WTC11 (cell line): ENCODE measurements at regions not wholly inside any gene's neighbourhood (a gene's known extent, or its start where the extent isn't known, plus 50 kb on each side); places are given as distances from the start of the nearest gene placed in this dataset.
A peak's percentile ranks its signal among the peaks of the same experiment; 100 is the strongest.
"Not testable (repeated sequence)": the region's sequence is repeated elsewhere in the genome, so short reads cannot be mapped to it uniquely, and the experiment has no call there.

Experiments used
- ATAC-seq: fragments of 200-7000 bp; cut with Tn5 transposase; 2 replicates; pipeline ENCODE4 v1.10.0; 2021; ENCODE audit warnings: mild to moderate bottlenecking, moderate library complexity
- CTCF ChIA-PET: fragments of 300-600 bp; sonication (Branson Sonifier 250); formaldehyde crosslinking; loops from one replicate; lab custom pipeline; 2021; ENCODE audit warnings: antibody characterized with exemption; lab: Charles Lee
- POLR2A ChIA-PET: fragments of 350-600 bp; sonication (Branson Sonifier 250); formaldehyde crosslinking; loops from one replicate; lab custom pipeline; 2021; ENCODE audit warnings: antibody characterized with exemption; lab: Charles Lee
- DNase-seq: peaks from one replicate; pipeline ENCODE4 v3.0.0; 2021; ENCODE audit warnings: low spot score
- H3K27ac Mint-ChIP-seq: 2 replicates; pipeline ENCODE4 v1.8.0; 2021; ENCODE audit warnings: mixed read lengths
- H3K27me3 Mint-ChIP-seq: 2 replicates; pipeline ENCODE4 v1.8.0; 2021; ENCODE audit warnings: low read depth, mild to moderate bottlenecking, moderate library complexity, mixed read lengths
- H3K36me3 Mint-ChIP-seq: 2 replicates; pipeline ENCODE4 v1.8.0; 2021; ENCODE audit warnings: mixed read lengths
- H3K4me1 Mint-ChIP-seq: 2 replicates; pipeline ENCODE4 v1.8.0; 2022; ENCODE audit warnings: mixed read lengths
- H3K4me3 Mint-ChIP-seq: 2 replicates; pipeline ENCODE4 v1.8.0; 2021; ENCODE audit warnings: mild to moderate bottlenecking, moderate library complexity, mixed read lengths
- H3K9me3 Mint-ChIP-seq: 2 replicates; pipeline ENCODE4 v1.8.0; 2021; ENCODE audit warnings: mixed read lengths
- ATF2 ChIP-seq: sonication (generic); formaldehyde crosslinking; IDR thresholded peaks from 2 replicates; pipeline ENCODE4 v1.8.1; 2022; ENCODE audit warnings: low read depth, missing genetic modification reagents, borderline replicate concordance
- JAZF1 ChIP-seq: fragments of 250-450 bp; sonication (Bioruptor Pico); IDR thresholded peaks from 2 replicates; pipeline ENCODE4 v1.9.0; 2021; ENCODE audit warnings: moderate library complexity, mild to moderate bottlenecking, inconsistent platforms
- MXD4 ChIP-seq: fragments of 250-450 bp; sonication (Bioruptor Pico); IDR thresholded peaks from 2 replicates; pipeline ENCODE4 v1.8.0; 2021; ENCODE audit warnings: mild to moderate bottlenecking, moderate library complexity, borderline replicate concordance
- OVOL2 ChIP-seq: fragments of 250-450 bp; sonication (Bioruptor Pico); IDR thresholded peaks from 2 replicates; pipeline ENCODE4 v1.9.0; 2021; ENCODE audit warnings: mild to moderate bottlenecking, borderline replicate concordance
- SP1 ChIP-seq: sonication (generic); formaldehyde crosslinking; conservative IDR thresholded peaks from 2 replicates; pipeline ENCODE4 v1.8.1; 2022; ENCODE audit warnings: missing genetic modification reagents
- USF1 ChIP-seq: sonication (generic); formaldehyde crosslinking; IDR thresholded peaks from 2 replicates; pipeline ENCODE4 v1.8.0; 2022; ENCODE audit warnings: mild to moderate bottlenecking, missing genetic modification reagents
- USF2 ChIP-seq: sonication (generic); formaldehyde crosslinking; IDR thresholded peaks from 2 replicates; pipeline ENCODE4 v1.8.1; 2023; ENCODE audit warnings: mild to moderate bottlenecking, missing genetic modification reagents, moderate library complexity
- ZBTB21 ChIP-seq: sonication (generic); formaldehyde crosslinking; IDR thresholded peaks from 2 replicates; pipeline ENCODE4 v1.8.1; 2023; ENCODE audit warnings: mild to moderate bottlenecking, missing genetic modification reagents, borderline replicate concordance
- ZNF121 ChIP-seq: sonication (generic); formaldehyde crosslinking; IDR thresholded peaks from 2 replicates; pipeline ENCODE4 v1.8.0; 2023; ENCODE audit warnings: missing genetic modification reagents
- ZNF423 ChIP-seq: fragments of 250-450 bp; sonication (Bioruptor Pico); IDR thresholded peaks from 2 replicates; pipeline ENCODE4 v2.1.2; 2022; ENCODE audit warnings: mild to moderate bottlenecking, moderate library complexity
- ZNF532 ChIP-seq: fragments of 250-450 bp; sonication (Bioruptor Pico); IDR thresholded peaks from 2 replicates; pipeline ENCODE4 v1.9.0; 2021; ENCODE audit warnings: mild to moderate bottlenecking, borderline replicate concordance
- ZSCAN18 ChIP-seq: fragments of 250-450 bp; sonication (Bioruptor Pico); IDR thresholded peaks from 2 replicates; pipeline ENCODE4 v2.1.2; 2022; ENCODE audit warnings: mild to moderate bottlenecking, moderate library complexity

GRCh38 chr12:32021346-32021773 lies 62.1 kb downstream of the RESF1 start:
- no peak for DNase-seq
- no peak overlapping the region for H3K4me3 Mint-ChIP-seq
- H3K27ac Mint-ChIP-seq: no peak overlapping the region; the same call in 1 of the 2 replicates
- H3K36me3 Mint-ChIP-seq: peaks cover 11% of the 10 kb centered on the region
- ChIA-PET POLR2A (interaction anchor here (1.0 kb wide), 1 partner anchor 292 kb away, joined by 3 read pairs; the partner anchor contains the start of gene AMN1), CTCF (interaction anchor here (0.6 kb wide), 1 partner anchor 617 kb away, joined by 3 read pairs; no protein-coding TSS in a partner anchor)
- peaks cover 60% of the 10 kb centered on the region for H3K4me1 Mint-ChIP-seq
- H3K9me3 Mint-ChIP-seq: peaks cover 20% of the 10 kb centered on the region
- TF ChIP-seq ZNF532 (no peak), MXD4 (CRISPR knock-in tag) (peak; percentile 80; the same call in 1 of the 2 replicates), JAZF1 (CRISPR knock-in tag) (no peak), OVOL2 (CRISPR knock-in tag) (no peak), ZSCAN18 (CRISPR knock-in tag) (peak; percentile 93), ZNF423 (0 out of 2 replicates have a peak, but pooled peaks have one; percentile 40)
- H3K27me3 Mint-ChIP-seq: no peaks in the 10 kb centered on the region
- ATAC-seq: no peak

GRCh38 chr12:32022387-32022786 lies 63.2 kb downstream of the RESF1 start:
- peak; percentile 66 for ATAC-seq
- POLR2A ChIA-PET: interaction anchor here (1.0 kb wide), 1 partner anchor 293 kb away, joined by 3 read pairs; the partner anchor contains the start of gene AMN1
- Mint-ChIP-seq H3K36me3 (peaks cover 11% of the 10 kb centered on the region), H3K4me1 (peaks cover 66% of the 10 kb centered on the region), H3K9me3 (peaks cover 20% of the 10 kb centered on the region)
- DNase-seq: peak; percentile 57
- CTCF ChIA-PET: interaction anchor here (0.8 kb wide), 1 partner anchor 15 kb away, joined by 5 read pairs; no protein-coding TSS in a partner anchor
- 0 out of 2 replicates have a peak, but pooled peaks have one; percentile 42 for TF ChIP-seq SP1 (CRISPR knock-in tag)
- TF ChIP-seq, all 79 proteins: peak for 1; not testable (repeated sequence) for 78
- H3K27me3 Mint-ChIP-seq, H3K4me3 Mint-ChIP-seq: not testable (repeated sequence)
- H3K27ac Mint-ChIP-seq: 0 out of 2 replicates have a peak overlapping the region, but pooled peaks have one; percentile 44

- peaks cover 11% of the 10 kb centered on the region for H3K36me3 Mint-ChIP-seq
- DNase-seq, H3K27me3 Mint-ChIP-seq, H3K4me3 Mint-ChIP-seq: not testable (repeated sequence)
- peak; percentile 25; the same call in 1 of the 2 replicates for ATAC-seq
- peak overlapping the region; percentile 43 for H3K27ac Mint-ChIP-seq
- ChIA-PET CTCF (interaction anchor here (0.6 kb wide), 1 partner anchor 271 kb away, joined by 3 read pairs; no protein-coding TSS in a partner anchor), POLR2A (interaction anchor here (0.6 kb wide), 1 partner anchor 176 kb away, joined by 3 read pairs; no protein-coding TSS in a partner anchor)
- peaks cover 20% of the 10 kb centered on the region for H3K9me3 Mint-ChIP-seq
- peaks cover 71% of the 10 kb centered on the region for H3K4me1 Mint-ChIP-seq
Observed at GRCh38 chr12:32023861-32024260, 64.6 kb downstream of the RESF1 start.

GRCh38 chr12:32024884-32025592 lies 65.8 kb downstream of the RESF1 start:
- H3K9me3 Mint-ChIP-seq: peaks cover 20% of the 10 kb centered on the region
- no peaks in the 10 kb centered on the region for H3K27me3 Mint-ChIP-seq
- ChIA-PET CTCF (no interaction called here), POLR2A (interaction anchor here (0.5 kb wide), 1 partner anchor 69 kb away, joined by 5 read pairs; no protein-coding TSS in a partner anchor)
- peaks cover 67% of the 10 kb centered on the region for H3K4me1 Mint-ChIP-seq
- H3K27ac Mint-ChIP-seq: peak overlapping the region; percentile 48
- DNase-seq: no peak
- peaks cover 11% of the 10 kb centered on the region for H3K36me3 Mint-ChIP-seq
- no peak for ATAC-seq
- H3K4me3 Mint-ChIP-seq: no peak overlapping the region
- TF ChIP-seq USF2 (peak; percentile 76), ZBTB21 (no peak), ATF2 (CRISPR knock-in tag) (no peak), USF1 (CRISPR knock-in tag) (peak; percentile 73), ZNF121 (CRISPR knock-in tag) (no peak)
